Stomach (tissue), 4 donors: ENCODE measurements at regions not wholly inside any gene's neighbourhood (a gene's known extent, or its start where the extent isn't known, plus 50 kb on each side); places are given as distances from the start of the nearest gene placed in this dataset.
"Not testable (repeated sequence)": the region's sequence is repeated elsewhere in the genome, so short reads cannot be mapped to it uniquely, and the experiment has no call there.

Experiments used
- CTCF ChIP-seq, 7 experiments: fragments of 450-650 bp in 4 of 7; fragments of 200-600 bp in 3 of 7; sonication (generic) in 3 of 7; IDR thresholded peaks; one replicate each; pipeline ENCODE4 v1.5.1; 2016 to 2019; ENCODE audit warnings: antibody characterized with exemption in 7 of 7, control low read depth in 2 of 7, mild to moderate bottlenecking in 1 of 7
- POLR2A ChIP-seq, 4 donors: fragments of 450-650 bp; IDR thresholded peaks; one replicate each; pipeline ENCODE4 v1.6.1; 2016; ENCODE audit warnings: antibody characterized with exemption in 4 of 4, control low read depth in 2 of 4, mild to moderate bottlenecking in 1 of 4, moderate library complexity in 1 of 4

GRCh38 chr20:30899370-30900079 is 357.9 kb upstream of the DEFB115 start:
- TF ChIP-seq CTCF, POLR2A (IDR thresholded peaks at IDR 0.05): not testable (repeated sequence)
